ENCODE measurements at regions not wholly inside any gene's neighbourhood (a gene's known extent, or its start where the extent isn't known, plus 50 kb on each side); places are given as distances from the start of the nearest gene placed in this dataset.
A peak's percentile ranks its signal among the peaks of the same experiment; 100 is the strongest.

GRCh38 chr22:48536541-48537342, 1290.9 kb downstream of the BRD1 start:
- TF ChIP-seq BCL11B (tag by site-specific recombination; IDR thresholded peaks at IDR 0.05; ENCODE audit: low read depth) (no peak), ZNF580 (tag by site-specific recombination; IDR thresholded peaks at IDR 0.05) (no peak), ZNF394 (tag by site-specific recombination; IDR thresholded peaks at IDR 0.05; ENCODE audit: borderline replicate concordance) (no peak), ZNF341 (tag by site-specific recombination; IDR thresholded peaks at IDR 0.05; ENCODE audit: low read depth) (no peak), ZNF121 (tag by site-specific recombination; IDR thresholded peaks at IDR 0.05) (no peak)
- TF ChIP-seq, protein P1, sequence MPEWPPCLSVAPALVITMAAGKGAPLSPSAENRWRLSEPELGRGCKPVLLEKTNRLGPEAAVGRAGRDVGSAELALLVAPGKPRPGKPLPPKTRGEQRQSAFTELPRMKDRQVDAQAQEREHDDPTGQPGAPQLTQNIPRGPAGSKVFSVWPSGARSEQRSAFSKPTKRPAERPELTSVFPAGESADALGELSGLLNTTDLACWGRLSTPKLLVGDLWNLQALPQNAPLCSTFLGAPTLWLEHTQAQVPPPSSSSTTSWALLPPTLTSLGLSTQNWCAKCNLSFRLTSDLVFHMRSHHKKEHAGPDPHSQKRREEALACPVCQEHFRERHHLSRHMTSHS (tag by site-specific recombination; IDR thresholded peaks at IDR 0.05): no peak
- Histone ChIP-seq H3K9me3 (ENCODE audit: control insufficient read depth, insufficient read depth, low read depth, low read length) (no peaks in the 10 kb centered on the region), H3K27ac (ENCODE audit: extremely low read depth, low read depth, low read length) (no peak overlapping the region), H3K4me3 (ENCODE audit: low read depth, low read length) (no peak overlapping the region), H3K36me3 (ENCODE audit: control insufficient read depth in 2 of 2, insufficient read depth in 1 of 2, low read length in 2 of 2) (no peaks in the 10 kb centered on the region), H3K4me1 (ENCODE audit: control insufficient read depth, insufficient read depth, low read length) (no peaks in the 10 kb centered on the region)
- ChIA-PET CTCF (no interaction called here), POLR2A (no interaction called here)

DNA sequence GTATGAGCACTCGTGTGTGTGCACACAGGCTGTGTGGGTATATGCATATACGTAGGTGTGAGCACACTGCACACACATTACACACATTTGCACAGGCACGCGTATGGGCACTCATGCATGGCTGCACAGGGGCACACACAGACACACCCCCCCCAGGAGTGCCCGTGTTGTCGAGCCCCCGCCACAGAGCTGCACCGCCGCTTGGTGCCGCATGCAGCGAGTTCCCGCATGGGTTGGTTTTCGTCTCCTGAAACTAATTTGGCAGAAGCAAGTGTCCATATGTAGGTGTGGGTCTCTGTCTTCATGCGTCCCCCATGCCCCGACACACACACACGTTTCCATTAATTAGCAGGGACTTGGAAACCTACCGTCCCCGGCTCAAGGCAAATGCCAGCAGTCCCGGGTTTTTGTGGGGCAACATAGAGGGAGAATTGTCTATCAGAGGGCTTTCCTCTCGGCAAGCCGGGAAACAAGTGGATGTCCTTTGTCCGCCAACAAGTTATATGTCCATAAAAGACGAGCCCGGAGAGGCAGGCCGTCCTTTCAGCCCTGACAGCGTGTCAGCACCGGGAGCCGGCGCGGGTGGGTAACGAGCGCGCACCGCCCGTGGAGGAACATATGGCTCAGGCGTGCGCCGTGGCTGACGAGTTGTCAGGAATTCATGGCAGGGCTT, 1291.7 kb downstream of the BRD1 start:
- Histone ChIP-seq H3K9me3 (ENCODE audit: control insufficient read depth, insufficient read depth, low read depth, low read length) (no peaks in the 10 kb centered on the region), H3K4me3 (ENCODE audit: low read depth, low read length) (no peak overlapping the region), H3K36me3 (ENCODE audit: control insufficient read depth in 2 of 2, insufficient read depth in 1 of 2, low read length in 2 of 2) (no peaks in the 10 kb centered on the region), H3K27ac (ENCODE audit: extremely low read depth, low read depth, low read length) (no peak overlapping the region), H3K4me1 (ENCODE audit: control insufficient read depth, insufficient read depth, low read length) (no peaks in the 10 kb centered on the region)
- CTCF ChIA-PET: no interaction called here
- POLR2A ChIA-PET: no interaction called here
- TF ChIP-seq ZNF580 (tag by site-specific recombination; IDR thresholded peaks at IDR 0.05) (no peak), ZNF148 (tag by site-specific recombination; IDR thresholded peaks at IDR 0.05; ENCODE audit: borderline replicate concordance) (no peak), ZNF707 (tag by site-specific recombination; IDR thresholded peaks at IDR 0.05) (no peak), ZBTB1 (tag by site-specific recombination; IDR thresholded peaks at IDR 0.05) (no peak), TRIM28 (IDR thresholded peaks at IDR 0.05; ENCODE audit: borderline replicate concordance, low read length) (no peak), ZNF169 (tag by site-specific recombination; IDR thresholded peaks at IDR 0.05) (no peak), ZNF629 (tag by site-specific recombination; IDR thresholded peaks at IDR 0.05) (no peak), YY2 (tag by site-specific recombination; IDR thresholded peaks at IDR 0.05) (no peak), ZNF221 (tag by site-specific recombination; IDR thresholded peaks at IDR 0.05; ENCODE audit: borderline replicate concordance) (no peak)

DNA sequence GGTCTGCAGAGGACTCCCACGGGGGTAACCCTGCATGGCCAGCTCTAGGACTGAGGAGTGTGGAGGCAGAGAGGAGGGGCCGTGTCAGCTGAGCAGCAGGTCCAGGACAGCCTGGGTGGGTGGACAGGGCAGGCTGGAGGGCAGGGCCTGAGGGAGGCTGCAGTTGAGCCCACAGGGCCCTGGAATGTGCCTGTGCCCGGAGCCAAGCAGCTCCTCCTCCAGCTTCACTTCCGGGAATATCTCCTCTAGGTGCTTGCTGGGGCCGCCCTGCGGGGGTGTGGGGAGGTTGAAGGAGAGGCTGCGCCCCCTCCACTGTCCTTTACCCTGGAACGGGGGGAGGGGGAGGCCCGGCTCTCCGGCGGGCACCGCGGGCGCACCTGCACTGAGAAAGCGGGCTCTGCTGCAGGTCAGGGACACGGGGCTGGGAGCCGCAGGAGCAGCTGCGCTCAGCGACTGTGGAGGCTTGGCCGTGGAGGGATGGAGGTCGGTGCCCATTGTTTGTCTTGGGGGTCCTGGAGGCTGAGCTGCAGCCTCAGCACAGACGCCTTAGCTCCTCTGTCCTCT, 1293.2 kb downstream of the BRD1 start:
- ChIA-PET CTCF (no interaction called here), POLR2A (no interaction called here)
- H3K36me3 ChIP-seq (ENCODE audit: control insufficient read depth in 2 of 2, insufficient read depth in 1 of 2, low read length in 2 of 2): no peaks in the 10 kb centered on the region
- H3K27ac ChIP-seq (ENCODE audit: extremely low read depth, low read depth, low read length): no peak overlapping the region
- TF ChIP-seq EGR2 (tag by site-specific recombination; IDR thresholded peaks at IDR 0.05; ENCODE audit: low read depth) (0 out of 2 replicates have a peak, but pooled peaks have one; percentile 6), ZNF571 (tag by site-specific recombination; IDR thresholded peaks at IDR 0.05) (no peak)
- no peaks in the 10 kb centered on the region for H3K9me3 ChIP-seq (ENCODE audit: control insufficient read depth, insufficient read depth, low read depth, low read length)
- H3K4me3 ChIP-seq (ENCODE audit: low read depth, low read length): no peak overlapping the region
- H3K4me1 ChIP-seq (ENCODE audit: control insufficient read depth, insufficient read depth, low read length): no peaks in the 10 kb centered on the region
